ENCODE measurements at regions not wholly inside any gene's neighbourhood (a gene's known extent, or its start where the extent isn't known, plus 50 kb on each side); places are given as distances from the start of the nearest gene placed in this dataset.
"Not testable (repeated sequence)": the region's sequence is repeated elsewhere in the genome, so short reads cannot be mapped to it uniquely, and the experiment has no call there.

- no peak for DNase-seq (ENCODE audit: low read depth in 2 of 2)
Measured at GRCh38 chr15:98276018-98276417, 315.5 kb downstream of the ARRDC4 start.

DNA sequence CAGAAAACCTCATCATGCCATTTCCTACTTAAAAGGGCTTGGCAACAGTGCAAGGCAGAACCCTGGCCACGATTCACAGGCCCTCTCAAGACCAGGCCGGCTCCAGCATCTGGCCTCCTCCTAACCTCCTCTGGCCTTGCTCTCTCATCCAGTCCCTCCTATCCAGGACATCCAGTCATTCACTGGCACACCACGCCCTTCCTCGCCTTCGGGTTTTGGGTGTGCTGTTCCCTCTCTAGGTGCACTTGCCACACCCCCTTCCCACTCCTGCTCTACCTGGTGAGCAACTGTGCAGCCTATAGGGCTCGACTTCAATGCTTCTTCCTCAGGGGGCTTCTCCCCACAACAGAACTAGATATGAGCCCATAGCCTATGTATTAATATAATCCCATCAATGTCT is 317.1 kb downstream of the ARRDC4 start:
- DNase-seq (ENCODE audit: low read depth in 2 of 2) = no peak

GRCh38 chr15:98280284-98280975 is 319.9 kb downstream of the ARRDC4 start:
- DNase-seq (ENCODE audit: low read depth in 2 of 2) = no peak

DNA sequence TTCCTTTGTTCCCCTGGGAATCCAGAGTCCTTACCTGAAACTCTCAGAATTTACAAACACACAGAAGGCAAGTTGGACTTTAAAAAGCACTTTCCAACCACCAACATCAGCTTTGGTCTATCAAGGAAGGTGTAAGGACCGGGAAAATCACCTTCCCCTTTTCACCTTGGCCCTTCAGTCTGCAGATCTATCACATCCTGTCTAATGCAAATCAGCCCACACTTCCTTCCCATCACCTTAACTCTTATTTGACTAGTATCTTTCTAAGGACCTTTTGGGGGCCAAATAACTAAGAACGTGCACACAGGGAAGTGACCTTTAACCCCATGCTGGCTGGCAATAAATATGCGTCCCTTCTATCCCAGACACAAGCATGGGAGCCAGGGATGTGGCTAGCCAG is 320.6 kb downstream of the ARRDC4 start:
- DNase-seq (ENCODE audit: low read depth in 2 of 2) = no peak

DNA sequence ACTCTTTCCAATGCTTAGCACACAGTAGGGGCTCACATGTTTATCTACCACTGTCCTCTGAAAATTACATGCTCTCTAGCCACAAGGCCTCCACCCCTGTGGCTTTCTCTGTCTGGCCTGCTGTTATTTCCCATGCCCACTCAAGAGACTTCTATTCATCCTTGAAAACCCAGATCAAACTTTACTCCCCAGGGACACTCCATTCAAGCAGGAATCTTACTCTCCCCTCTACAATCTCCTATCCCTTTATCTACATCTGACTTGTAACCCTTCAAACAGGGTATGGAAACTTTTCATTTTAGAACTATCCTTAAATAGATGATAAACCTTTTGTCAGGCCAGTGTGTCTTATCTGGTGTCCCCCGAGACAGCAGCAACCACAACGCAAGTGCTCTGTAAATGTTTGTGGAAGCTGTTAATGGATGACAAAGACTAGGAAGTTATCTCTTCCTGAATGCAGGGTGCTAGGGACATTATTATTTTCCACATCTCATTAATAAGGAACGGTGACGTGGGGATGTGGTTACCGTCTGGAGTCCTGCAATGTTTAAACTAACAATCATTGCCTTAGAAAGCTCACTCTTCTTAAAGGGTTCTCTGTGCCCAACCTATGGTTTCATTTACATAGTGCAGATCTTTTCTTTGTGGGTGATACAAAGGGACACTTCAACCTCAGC is 322.3 kb downstream of the ARRDC4 start:
- no peak for DNase-seq (ENCODE audit: low read depth in 2 of 2)

DNA sequence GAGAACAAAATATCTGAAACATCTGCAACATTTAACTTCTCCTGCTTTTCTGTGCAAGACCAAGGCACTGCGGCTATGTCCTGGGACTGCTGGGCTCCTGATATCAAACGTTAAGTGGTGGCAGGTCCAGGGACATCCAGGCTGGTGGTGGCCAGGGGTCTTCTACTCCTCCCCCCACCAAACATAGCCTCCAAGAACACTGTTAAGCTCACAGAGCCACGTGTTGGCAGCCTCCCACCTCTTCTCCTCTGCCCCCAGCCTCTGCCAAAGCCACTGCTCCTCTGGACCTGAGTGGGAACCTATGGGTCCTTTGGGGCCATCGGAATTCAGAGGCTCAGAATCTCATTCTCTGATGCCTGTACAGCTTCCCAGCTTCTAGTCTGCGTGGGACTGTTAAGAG is 325.7 kb downstream of the ARRDC4 start:
- DNase-seq (ENCODE audit: low read depth in 2 of 2) = no peak

DNA sequence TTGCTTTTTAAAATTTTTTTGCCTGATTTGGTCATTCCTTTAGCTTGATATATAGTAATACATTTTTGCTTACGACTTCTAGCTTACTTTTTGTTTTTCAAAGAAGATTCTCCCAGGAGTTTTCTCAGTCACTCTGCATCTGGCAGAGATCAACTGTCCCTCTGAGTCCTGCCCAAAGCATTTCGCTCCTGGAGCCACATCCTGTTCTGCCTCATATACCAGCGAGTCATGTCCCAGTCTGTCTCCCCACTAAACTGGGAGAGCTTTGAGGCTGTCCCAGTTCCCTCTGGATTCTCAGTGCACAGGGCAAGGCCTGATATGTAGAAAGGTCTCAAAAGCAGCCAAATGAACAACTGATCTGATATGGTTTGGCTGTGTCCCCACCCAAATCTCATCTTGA is 326.3 kb downstream of the ARRDC4 start:
- no peak for DNase-seq (ENCODE audit: low read depth in 2 of 2)

- no peak for DNase-seq (ENCODE audit: low read depth in 2 of 2)
Measured at GRCh38 chr15:98288091-98288590, 327.6 kb downstream of the ARRDC4 start.

DNA sequence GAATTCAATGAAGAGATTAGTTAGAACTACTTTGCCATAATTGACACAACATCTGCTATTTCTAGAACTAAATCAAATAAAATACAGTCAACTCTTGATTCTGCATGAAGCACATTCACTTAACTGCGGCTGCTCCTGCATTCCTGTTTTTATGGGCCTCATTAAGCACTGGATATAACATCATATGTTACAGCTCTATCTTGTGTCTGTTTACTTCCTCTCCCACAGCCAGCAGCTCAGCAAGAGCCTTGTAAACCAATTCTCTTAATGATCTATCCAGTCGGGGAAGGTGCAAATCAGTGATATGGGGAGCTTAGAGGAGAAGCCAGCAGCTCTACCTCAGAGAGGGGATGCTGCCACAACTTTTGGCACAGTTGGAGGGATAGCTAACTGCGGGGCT is 329.2 kb downstream of the ARRDC4 start:
- no peak for DNase-seq (ENCODE audit: low read depth in 2 of 2)

DNA sequence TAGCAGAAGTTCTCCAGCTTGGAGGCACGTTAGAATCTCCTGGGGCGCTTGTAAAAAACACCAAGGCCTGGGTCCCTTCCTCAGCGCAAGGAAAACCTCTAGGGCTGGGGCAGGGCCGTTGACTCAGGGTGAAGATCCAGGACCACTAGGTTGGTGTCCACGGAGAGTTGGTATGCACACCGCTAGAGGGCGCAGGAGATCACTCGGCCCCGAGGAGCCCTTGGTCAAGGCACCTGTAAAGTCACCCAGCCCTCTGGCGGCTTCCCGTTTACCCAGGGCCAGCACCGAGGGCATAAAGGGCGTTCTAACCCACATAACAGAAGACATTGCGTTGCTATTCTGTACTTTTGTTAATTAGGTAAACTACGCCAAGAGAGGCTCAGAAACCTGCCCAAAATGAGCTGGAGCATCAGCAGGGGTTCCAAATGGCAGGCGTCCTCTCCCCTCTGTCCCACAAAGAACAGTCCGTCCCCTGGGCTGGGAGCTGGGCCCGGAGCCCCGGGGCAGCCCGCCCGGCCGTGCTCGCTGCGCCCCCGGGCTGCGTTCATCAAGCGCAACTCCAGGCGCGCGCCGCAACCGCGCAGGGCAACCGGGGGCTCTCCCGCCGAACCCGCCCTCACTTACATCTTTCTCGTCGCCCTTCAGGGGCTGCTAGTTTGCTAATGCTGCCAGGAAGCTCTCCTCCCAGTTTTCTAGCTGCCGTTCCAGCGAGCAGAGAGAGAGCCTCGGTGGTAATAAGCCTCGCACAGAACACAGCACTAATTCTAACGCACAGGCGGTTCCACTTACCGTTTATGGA is 332.1 kb downstream of the ARRDC4 start:
- DNase-seq (ENCODE audit: low read depth in 2 of 2) = no peak

- DNase-seq (ENCODE audit: low read depth in 2 of 2) = no peak
Measured at GRCh38 chr15:98294126-98294525, 333.6 kb downstream of the ARRDC4 start.

DNA sequence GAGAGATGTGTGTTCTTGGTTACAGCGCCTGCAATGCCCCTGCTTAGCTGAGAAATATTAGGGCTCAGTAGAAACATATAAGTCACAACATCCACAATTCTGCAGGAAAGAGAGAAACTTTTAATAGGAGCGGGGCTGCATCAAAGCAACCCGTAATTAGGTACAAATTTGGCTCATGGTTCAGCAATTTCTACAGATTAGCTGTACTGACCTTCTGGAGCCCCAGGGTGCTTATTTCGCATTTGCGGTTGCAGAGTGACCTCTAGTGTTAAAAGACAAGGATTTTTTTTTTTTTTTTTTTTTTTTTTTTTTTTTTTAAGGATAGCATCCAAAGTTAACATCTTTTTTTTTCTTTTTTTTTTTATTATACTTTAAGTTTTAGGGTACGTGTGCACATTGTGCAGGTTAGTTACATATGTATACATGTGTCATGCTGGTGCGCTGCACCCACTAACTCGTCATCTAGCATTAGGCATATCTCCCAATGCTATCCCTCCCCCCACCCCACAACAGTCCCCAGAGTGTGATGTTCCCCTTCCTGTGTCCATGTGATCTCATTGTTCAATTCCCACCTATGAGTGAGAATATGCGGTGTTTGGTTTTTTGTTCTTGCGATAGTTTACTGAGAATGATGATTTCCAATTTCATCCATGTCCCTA is 334.7 kb downstream of the ARRDC4 start:
- not testable (repeated sequence) for DNase-seq (ENCODE audit: low read depth in 2 of 2)

- DNase-seq (ENCODE audit: low read depth in 2 of 2) = no peak
Measured at GRCh38 chr15:98296653-98297052, 336.1 kb downstream of the ARRDC4 start.

GRCh38 chr15:98304371-98304770 is 343.9 kb downstream of the ARRDC4 start:
- no peak for DNase-seq (ENCODE audit: low read depth in 2 of 2)

GRCh38 chr15:98308117-98308516 is 340.2 kb upstream of the IGF1R start:
- DNase-seq (ENCODE audit: low read depth in 2 of 2) = no peak

DNA sequence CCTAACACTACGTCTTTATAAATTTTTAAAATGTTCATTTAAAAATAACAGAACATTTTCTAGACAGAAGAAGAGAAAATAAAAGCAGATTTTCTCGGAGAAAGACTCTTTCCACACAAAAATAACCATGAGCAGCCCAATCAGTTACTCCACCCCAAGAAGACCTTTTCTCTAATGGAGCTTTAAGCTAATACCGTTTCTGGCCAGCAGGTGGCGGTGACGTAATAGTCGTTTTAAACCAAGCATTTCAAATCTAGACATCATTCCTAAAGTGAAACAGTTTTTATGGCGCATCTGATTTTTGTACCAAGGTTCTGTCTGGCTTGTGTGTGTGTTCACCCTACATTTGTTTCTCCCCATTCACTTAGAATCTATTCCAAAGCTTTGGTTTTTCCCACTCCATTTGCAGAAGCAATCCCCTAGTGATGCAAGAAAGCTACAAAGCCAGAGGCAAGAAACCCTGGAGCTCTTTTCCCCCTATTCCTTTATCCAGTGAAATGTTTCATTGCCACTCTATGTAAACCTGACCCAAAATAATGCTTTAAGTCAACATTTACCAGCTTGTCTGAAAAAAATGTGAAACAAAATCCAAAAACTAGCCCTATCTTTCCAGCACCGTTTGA is 336.7 kb upstream of the IGF1R start:
- peak; percentile 33 to 57 for DNase-seq (ENCODE audit: low read depth in 2 of 2)

DNA sequence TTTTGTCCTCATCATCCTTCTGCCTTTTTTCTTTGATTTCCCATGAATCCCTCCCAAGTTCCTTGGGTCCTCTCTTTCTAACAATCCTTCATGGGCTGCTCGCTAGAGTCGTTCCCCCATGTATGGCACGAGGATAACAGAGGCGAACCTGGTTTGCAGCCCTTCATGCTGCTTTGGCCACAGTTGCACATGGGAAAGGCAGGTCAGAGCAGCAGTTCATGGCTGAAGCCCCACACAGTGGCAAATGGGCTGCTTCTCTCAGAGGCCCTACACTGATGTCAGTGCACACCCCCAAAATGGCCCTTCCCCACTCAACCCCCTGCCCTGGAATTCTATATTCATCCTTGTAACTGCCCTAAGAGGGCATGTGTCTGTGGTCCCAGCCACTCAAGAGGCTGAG is 335.4 kb upstream of the IGF1R start:
- DNase-seq (ENCODE audit: low read depth in 2 of 2) = no peak

DNA sequence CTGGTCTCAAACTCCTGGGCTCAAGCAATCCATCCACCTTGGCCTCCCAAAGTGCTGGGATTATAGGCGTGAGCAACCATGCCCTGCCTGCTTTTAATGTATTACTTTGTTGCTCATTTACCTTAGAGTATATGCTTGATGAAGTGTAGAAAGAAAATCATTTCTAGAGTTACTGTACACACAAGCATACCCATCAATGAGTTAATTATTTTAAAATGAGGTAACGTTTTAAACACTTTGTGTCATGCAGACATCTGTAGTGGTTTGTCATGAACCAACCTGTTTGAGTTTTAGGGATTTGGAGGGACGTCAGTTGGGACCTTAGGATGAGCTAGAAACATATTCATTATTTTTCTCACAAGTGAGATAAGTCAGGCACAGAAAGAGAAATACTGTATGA is 332.4 kb upstream of the IGF1R start:
- no peak for DNase-seq (ENCODE audit: low read depth in 2 of 2)

GRCh38 chr15:98321896-98322295 is 326.4 kb upstream of the IGF1R start:
- no peak for DNase-seq (ENCODE audit: low read depth in 2 of 2)

DNA sequence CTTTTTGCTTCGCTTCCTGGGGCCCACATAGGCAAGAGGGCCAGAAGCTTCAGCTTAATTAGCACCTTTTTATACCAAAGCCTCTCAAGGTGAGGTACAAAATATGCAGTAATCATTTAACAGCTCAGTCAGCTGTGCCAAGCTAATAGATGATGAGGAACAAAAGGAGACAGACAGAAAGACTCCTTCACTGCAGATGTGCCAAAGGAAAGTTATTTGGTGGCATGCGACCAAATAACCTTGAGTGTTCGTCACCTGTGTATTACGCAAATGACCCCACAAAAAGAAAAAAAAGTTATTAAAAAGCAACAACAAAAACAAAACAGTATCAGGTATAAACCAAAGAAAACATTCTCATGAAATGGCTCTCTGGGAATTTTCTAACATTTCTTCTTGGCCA is 325.8 kb upstream of the IGF1R start:
- DNase-seq (ENCODE audit: low read depth in 2 of 2) = no peak

DNA sequence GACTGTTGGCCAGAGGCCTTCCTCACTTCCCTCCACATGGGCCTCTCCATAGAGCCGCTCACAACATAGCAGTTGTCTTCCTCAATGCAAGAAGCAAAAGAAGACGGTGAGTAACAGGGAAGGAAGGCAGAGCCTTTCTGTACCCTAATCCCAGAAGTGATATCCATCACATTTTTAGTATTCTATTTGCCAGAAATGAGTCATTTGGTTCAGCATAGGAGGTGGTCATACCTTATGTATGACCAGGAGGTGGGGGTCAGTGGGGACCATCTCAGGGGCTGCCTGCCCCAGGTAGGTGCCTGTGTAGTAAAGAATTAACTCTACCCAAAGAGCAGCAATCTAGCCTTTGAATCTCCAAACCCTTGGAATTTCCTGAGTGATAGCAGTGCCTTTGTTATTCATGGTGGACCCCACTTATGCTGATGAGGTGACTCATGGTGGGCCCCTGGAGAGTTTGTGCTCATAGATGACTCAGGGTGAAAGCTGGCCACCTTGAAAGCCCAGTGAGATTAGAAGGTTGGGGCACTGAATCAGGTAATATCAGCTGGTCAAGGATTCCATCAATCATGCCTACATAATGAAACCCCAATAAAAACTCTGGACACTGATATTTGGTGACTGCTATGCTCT is 323.9 kb upstream of the IGF1R start:
- no peak for DNase-seq (ENCODE audit: low read depth in 2 of 2)
